ENCODE measurements at regions not wholly inside any gene's neighbourhood (a gene's known extent, or its start where the extent isn't known, plus 50 kb on each side); places are given as distances from the start of the nearest gene placed in this dataset.

GRCh38 chr6:144394210-144394609 lies 109.1 kb downstream of the UTRN start (continued):
- TF ChIP-seq ATF2 (CRISPR knock-in tag; IDR thresholded peaks at IDR 0.05), result no peak
- no peak for TF ChIP-seq ZNF333 (CRISPR knock-in tag; IDR thresholded peaks at IDR 0.05; ENCODE audit: borderline replicate concordance)
- TF ChIP-seq ZNF512 (CRISPR knock-in tag; IDR thresholded peaks at IDR 0.05), result no peak
- no peak for TF ChIP-seq CENPX (CRISPR knock-in tag; IDR thresholded peaks at IDR 0.05)
- no peak for TF ChIP-seq HBP1 (CRISPR knock-in tag; IDR thresholded peaks at IDR 0.05; ENCODE audit: low read depth)

- peaks cover 79% of the 10 kb centered on the region for H4K20me1 ChIP-seq (ENCODE audit: insufficient read depth, low read length)
- ChIA-PET POLR2A (no interaction called here), CTCF (ENCODE audit: low intra/inter-chr PET ratio, low total read pairs) (no interaction called here)
- no peak overlapping the region for H3K9ac ChIP-seq (ENCODE audit: insufficient read depth, low read depth, low read length)
- no peak for FAIRE-seq
- ATAC-seq, result no peak
- no peaks in the 10 kb centered on the region for H3K27me3 ChIP-seq (ENCODE audit: control insufficient read depth in 1 of 2, insufficient read depth in 2 of 2, low read length in 2 of 2)
- in situ Hi-C loops (cut with HindIII; ENCODE audit: extremely low pct_ligation_motif_present, low pct_unique_long_range_greater_than_20kb), result no loop called here
- intact Hi-C loops (cut with micrococcal nuclease; ENCODE audit: unreplicated experiment), result no loop called here
- H2AFZ ChIP-seq (ENCODE audit: low read length), result no peak overlapping the region
- no peak overlapping the region for H3K27ac ChIP-seq (ENCODE audit: extremely low read length, insufficient read depth, low read length)
- no peak overlapping the region for H3K4me2 ChIP-seq (ENCODE audit: low read depth, low read length)
- no peak overlapping the region for H3K4me3 ChIP-seq (replicated peaks in 1 of 3; ENCODE audit: insufficient read depth in 1 of 3, low read depth in 2 of 3, low read length in 3 of 3)
- no peak for DNase-seq (ENCODE audit: low spot score)
- BruUV-seq (replicated peaks), result no TSS peak
- H3K4me1 ChIP-seq (ENCODE audit: insufficient read depth, low read length), result peaks cover 4% of the 10 kb centered on the region; the same call in 1 of the 2 replicates
- H3K9me3 ChIP-seq (ENCODE audit: low read length), result peaks cover 18% of the 10 kb centered on the region
- peaks cover 9 to 31% of the 10 kb centered on the region in 2 experiments; a peak in 4 of 5 replicates for H3K36me3 ChIP-seq (replicated peaks in 1 of 2; ENCODE audit: control insufficient read depth in 1 of 2, insufficient read depth in 2 of 2, low read length in 2 of 2)
- H3K79me2 ChIP-seq (ENCODE audit: insufficient read depth, low read length), result peaks cover 95% of the 10 kb centered on the region
- no peak for TF ChIP-seq PRDM15 (CRISPR knock-in tag; IDR thresholded peaks at IDR 0.05)
- no peak for TF ChIP-seq SETDB1 (CRISPR knock-in tag; IDR thresholded peaks at IDR 0.05; ENCODE audit: borderline replicate concordance)
- TF ChIP-seq PHB2 (IDR thresholded peaks at IDR 0.05; ENCODE audit: partially characterized antibody), result no peak
- no peak for TF ChIP-seq ZBTB39 (CRISPR knock-in tag; IDR thresholded peaks at IDR 0.05)
- TF ChIP-seq KLF15 (CRISPR knock-in tag; IDR thresholded peaks at IDR 0.05; ENCODE audit: borderline replicate concordance), result no peak
- TF ChIP-seq ZNF343 (CRISPR knock-in tag; IDR thresholded peaks at IDR 0.05), result no peak
- TF ChIP-seq JUNB (CRISPR knock-in tag; IDR thresholded peaks at IDR 0.05; ENCODE audit: borderline replicate concordance), result no peak
- TF ChIP-seq ISX (CRISPR knock-in tag; conservative IDR thresholded peaks at IDR 0.05), result no peak
- TF ChIP-seq TARDBP (CRISPR knock-in tag; IDR thresholded peaks at IDR 0.05), result no peak
These were observed 109.9 kb downstream of the UTRN start for GRCh38 chr6:144395014-144395413.

All from HepG2 (cell line).